ENCODE measurements at regions not wholly inside any gene's neighbourhood (a gene's known extent, or its start where the extent isn't known, plus 50 kb on each side); places are given as distances from the start of the nearest gene placed in this dataset.
A peak's percentile ranks its signal among the peaks of the same experiment; 100 is the strongest.

DNA sequence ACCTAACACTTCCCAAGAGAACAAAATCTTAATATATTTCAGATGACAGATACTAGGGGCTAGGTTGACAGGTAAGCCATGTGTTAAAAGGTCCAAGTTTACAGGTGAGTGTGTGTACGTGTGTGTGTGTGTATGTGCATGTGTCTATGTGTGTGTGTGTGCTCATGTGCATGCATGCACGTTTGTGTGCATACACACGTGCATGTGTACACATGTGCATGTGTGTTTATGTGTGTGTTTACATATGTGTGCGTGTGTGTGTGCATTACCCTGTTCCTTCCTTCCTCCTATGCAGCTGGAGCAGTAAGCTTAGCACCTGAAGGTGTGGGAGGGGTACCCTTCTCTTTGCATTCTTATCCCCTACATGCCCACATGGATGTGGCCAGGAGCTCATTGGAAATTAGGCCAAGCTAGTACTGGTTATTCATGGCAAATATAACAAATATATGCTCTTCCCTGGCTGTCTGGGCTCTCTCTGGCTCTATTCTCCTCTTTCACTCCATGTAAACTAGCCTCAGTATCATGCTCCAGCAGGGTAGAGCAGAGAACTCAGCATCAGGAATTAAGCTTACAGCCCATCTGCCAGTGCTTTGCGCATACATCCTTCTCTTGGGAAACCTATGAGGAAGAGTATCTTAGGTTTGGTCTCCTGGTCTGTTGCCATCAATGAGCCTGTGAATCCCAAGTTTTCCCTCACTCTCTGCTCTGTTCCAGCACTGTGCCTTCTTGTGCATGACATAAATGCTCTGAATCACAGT is 258.0 kb upstream of the MYOCD start:
- H3K9me3 ChIP-seq (ENCODE audit: insufficient read depth, low read length), result no peaks in the 10 kb centered on the region
- DNase-seq (ENCODE audit: low read depth, low spot score), result no peak
- TF ChIP-seq SUZ12 (IDR thresholded peaks at IDR 0.05; ENCODE audit: extremely low read depth, insufficient read depth, insufficient read length) (no peak), YY1 (IDR thresholded peaks at IDR 0.05; ENCODE audit: insufficient read depth, insufficient read length) (no peak), ZNF274 (IDR thresholded peaks at IDR 0.05; ENCODE audit: low read depth, low read length) (no peak)

DNA sequence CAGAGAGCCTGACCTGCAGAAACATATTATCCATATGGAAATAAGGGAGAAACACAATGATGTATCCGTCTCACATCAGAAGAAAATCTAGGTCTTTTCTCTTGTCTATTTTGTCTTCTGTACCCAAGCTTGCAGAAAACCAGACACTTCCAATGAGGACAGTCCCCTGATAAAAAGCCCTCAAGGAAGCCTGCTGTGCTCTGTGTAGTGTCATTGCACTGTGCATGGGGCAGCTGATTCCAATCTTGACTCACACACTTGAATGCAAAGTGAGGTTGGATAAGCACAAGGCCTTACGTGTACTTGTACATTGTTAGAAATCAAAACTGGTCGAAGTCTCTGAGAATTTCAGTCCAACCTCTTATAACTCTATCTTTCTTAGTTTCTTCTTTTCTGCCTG is 256.6 kb upstream of the MYOCD start:
- H3K36me3 ChIP-seq (ENCODE audit: insufficient read depth, insufficient read length, low read length), result no peaks in the 10 kb centered on the region
- H3K9me3 ChIP-seq (ENCODE audit: insufficient read depth, low read length), result no peaks in the 10 kb centered on the region

More for the DNA sequence above, 258.0 kb upstream of the MYOCD start:
- H3K27me3 ChIP-seq (ENCODE audit: insufficient read depth, insufficient read length), result no peaks in the 10 kb centered on the region
- H3K9ac ChIP-seq (ENCODE audit: insufficient read length, low read depth), result no peak overlapping the region
- no peaks in the 10 kb centered on the region for H3K36me3 ChIP-seq (ENCODE audit: insufficient read depth, insufficient read length, low read length)
- H3K4me3 ChIP-seq (ENCODE audit: insufficient read length, low read depth), result no peak overlapping the region
- H3K4me1 ChIP-seq (ENCODE audit: insufficient read depth, insufficient read length), result no peaks in the 10 kb centered on the region

GRCh38 chr17:12410717-12411116 is 255.0 kb upstream of the MYOCD start:
- no peaks in the 10 kb centered on the region for H3K9me3 ChIP-seq (ENCODE audit: insufficient read depth, low read length)
- no peak for DNase-seq (ENCODE audit: low read depth, low spot score)
- no peaks in the 10 kb centered on the region for H3K36me3 ChIP-seq (ENCODE audit: insufficient read depth, insufficient read length, low read length)
- no peak overlapping the region for H3K9ac ChIP-seq (ENCODE audit: insufficient read length, low read depth)
- no peaks in the 10 kb centered on the region for H3K27me3 ChIP-seq (ENCODE audit: insufficient read depth, insufficient read length)
- peaks cover 3% of the 10 kb centered on the region for H3K4me1 ChIP-seq (ENCODE audit: insufficient read depth, insufficient read length)
- H3K4me3 ChIP-seq (ENCODE audit: insufficient read length, low read depth), result no peak overlapping the region
- no peak for TF ChIP-seq YY1 (IDR thresholded peaks at IDR 0.05; ENCODE audit: insufficient read depth, insufficient read length)
- no peak for TF ChIP-seq ZNF274 (IDR thresholded peaks at IDR 0.05; ENCODE audit: low read depth, low read length)
- TF ChIP-seq SUZ12 (IDR thresholded peaks at IDR 0.05; ENCODE audit: extremely low read depth, insufficient read depth, insufficient read length), result no peak

More for the DNA sequence above, 256.6 kb upstream of the MYOCD start:
- Histone ChIP-seq H3K4me1 (ENCODE audit: insufficient read depth, insufficient read length) (peaks cover 2% of the 10 kb centered on the region), H3K9ac (ENCODE audit: insufficient read length, low read depth) (no peak overlapping the region), H3K27me3 (ENCODE audit: insufficient read depth, insufficient read length) (no peaks in the 10 kb centered on the region), H3K4me3 (ENCODE audit: insufficient read length, low read depth) (no peak overlapping the region)
- TF ChIP-seq SUZ12 (IDR thresholded peaks at IDR 0.05; ENCODE audit: extremely low read depth, insufficient read depth, insufficient read length), result no peak
- TF ChIP-seq YY1 (IDR thresholded peaks at IDR 0.05; ENCODE audit: insufficient read depth, insufficient read length), result no peak
- TF ChIP-seq ZNF274 (IDR thresholded peaks at IDR 0.05; ENCODE audit: low read depth, low read length), result no peak
- no peak for DNase-seq (ENCODE audit: low read depth, low spot score)

- H3K4me1 ChIP-seq (ENCODE audit: insufficient read depth, insufficient read length), result peaks cover 3% of the 10 kb centered on the region
- no peaks in the 10 kb centered on the region for H3K9me3 ChIP-seq (ENCODE audit: insufficient read depth, low read length)
- DNase-seq (ENCODE audit: low read depth, low spot score), result peak; percentile 50
- no peak overlapping the region for H3K4me3 ChIP-seq (ENCODE audit: insufficient read length, low read depth)
- TF ChIP-seq YY1 (IDR thresholded peaks at IDR 0.05; ENCODE audit: insufficient read depth, insufficient read length) (no peak), SUZ12 (IDR thresholded peaks at IDR 0.05; ENCODE audit: extremely low read depth, insufficient read depth, insufficient read length) (no peak), ZNF274 (IDR thresholded peaks at IDR 0.05; ENCODE audit: low read depth, low read length) (no peak)
- no peaks in the 10 kb centered on the region for H3K36me3 ChIP-seq (ENCODE audit: insufficient read depth, insufficient read length, low read length)
- no peak overlapping the region for H3K9ac ChIP-seq (ENCODE audit: insufficient read length, low read depth)
- H3K27me3 ChIP-seq (ENCODE audit: insufficient read depth, insufficient read length), result no peaks in the 10 kb centered on the region
Measured at GRCh38 chr17:12415031-12415430, 250.7 kb upstream of the MYOCD start.

DNA sequence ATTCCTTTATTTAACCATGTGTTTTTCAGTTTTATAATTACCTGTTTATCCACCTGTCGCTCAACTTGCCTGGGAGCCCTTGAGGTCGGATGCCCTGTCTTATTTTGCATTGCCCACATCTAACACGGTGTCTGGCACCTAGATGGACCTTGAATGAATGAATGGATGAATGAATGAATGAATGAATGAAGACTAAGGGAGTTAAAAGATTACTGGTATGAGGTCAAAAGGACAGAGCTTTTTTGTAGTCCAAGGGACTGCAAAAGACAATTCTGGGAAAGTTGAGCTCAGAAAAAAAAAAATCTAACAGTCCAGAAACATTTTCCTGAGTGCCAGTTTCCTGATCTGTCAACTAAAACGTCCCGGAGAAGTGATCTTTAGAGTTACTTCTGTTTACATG is 244.6 kb upstream of the MYOCD start:
- DNase-seq (ENCODE audit: low read depth, low spot score), result no peak
- no peaks in the 10 kb centered on the region for H3K36me3 ChIP-seq (ENCODE audit: insufficient read depth, insufficient read length, low read length)
- H3K27me3 ChIP-seq (ENCODE audit: insufficient read depth, insufficient read length), result no peaks in the 10 kb centered on the region
- H3K4me1 ChIP-seq (ENCODE audit: insufficient read depth, insufficient read length), result no peaks in the 10 kb centered on the region
- H3K9ac ChIP-seq (ENCODE audit: insufficient read length, low read depth), result no peak overlapping the region
- TF ChIP-seq SUZ12 (IDR thresholded peaks at IDR 0.05; ENCODE audit: extremely low read depth, insufficient read depth, insufficient read length) (no peak), YY1 (IDR thresholded peaks at IDR 0.05; ENCODE audit: insufficient read depth, insufficient read length) (no peak), ZNF274 (IDR thresholded peaks at IDR 0.05; ENCODE audit: low read depth, low read length) (no peak)
- no peak overlapping the region for H3K4me3 ChIP-seq (ENCODE audit: insufficient read length, low read depth)
- H3K9me3 ChIP-seq (ENCODE audit: insufficient read depth, low read length), result 0 out of 2 replicates have a peak, but pooled peaks cover 6% of the 10 kb centered on the region

DNA sequence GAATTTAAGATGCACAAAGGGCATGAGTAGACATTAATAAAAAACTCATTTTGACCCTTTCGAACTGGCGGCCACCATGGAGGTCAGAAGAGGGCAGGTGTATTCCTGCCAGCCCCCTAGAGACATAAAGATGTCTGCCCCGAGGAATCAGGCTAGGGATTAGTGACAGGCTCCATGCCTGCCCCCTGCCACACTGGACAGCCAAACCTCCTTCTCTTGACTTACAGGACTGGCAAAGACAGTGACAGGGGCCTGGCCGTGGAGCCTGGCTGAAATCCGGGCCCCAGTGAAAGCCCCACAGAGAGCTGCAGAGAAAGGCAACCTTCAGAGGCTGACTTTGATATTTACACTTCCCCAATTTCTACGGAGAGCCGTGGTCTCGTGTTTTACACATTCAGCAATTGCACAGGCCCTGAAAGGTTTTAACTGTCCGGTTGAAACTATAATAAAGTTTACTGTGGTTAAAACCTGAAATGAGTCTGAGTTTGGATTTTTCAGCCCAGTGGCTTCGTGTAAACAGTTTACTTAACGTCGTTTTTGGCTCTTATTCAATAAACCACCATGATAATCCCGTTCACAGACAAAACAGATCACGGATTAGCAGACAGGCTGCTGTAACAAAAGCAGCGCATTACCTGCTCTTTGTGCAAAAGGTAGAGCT is 243.9 kb upstream of the MYOCD start:
- 0 out of 2 replicates have a peak, but pooled peaks cover 6% of the 10 kb centered on the region for H3K9me3 ChIP-seq (ENCODE audit: insufficient read depth, low read length)
- no peaks in the 10 kb centered on the region for H3K36me3 ChIP-seq (ENCODE audit: insufficient read depth, insufficient read length, low read length)
- DNase-seq (ENCODE audit: low read depth, low spot score), result no peak
- H3K9ac ChIP-seq (ENCODE audit: insufficient read length, low read depth), result no peak overlapping the region
- H3K4me1 ChIP-seq (ENCODE audit: insufficient read depth, insufficient read length), result no peaks in the 10 kb centered on the region
- no peaks in the 10 kb centered on the region for H3K27me3 ChIP-seq (ENCODE audit: insufficient read depth, insufficient read length)
- no peak overlapping the region for H3K4me3 ChIP-seq (ENCODE audit: insufficient read length, low read depth)
- TF ChIP-seq YY1 (IDR thresholded peaks at IDR 0.05; ENCODE audit: insufficient read depth, insufficient read length) (no peak), SUZ12 (IDR thresholded peaks at IDR 0.05; ENCODE audit: extremely low read depth, insufficient read depth, insufficient read length) (no peak), ZNF274 (IDR thresholded peaks at IDR 0.05; ENCODE audit: low read depth, low read length) (no peak)

GRCh38 chr17:12422651-12423050 is 243.0 kb upstream of the MYOCD start:
- TF ChIP-seq SUZ12 (IDR thresholded peaks at IDR 0.05; ENCODE audit: extremely low read depth, insufficient read depth, insufficient read length), result no peak
- TF ChIP-seq ZNF274 (IDR thresholded peaks at IDR 0.05; ENCODE audit: low read depth, low read length), result no peak
- TF ChIP-seq YY1 (IDR thresholded peaks at IDR 0.05; ENCODE audit: insufficient read depth, insufficient read length), result no peak
- no peaks in the 10 kb centered on the region for H3K27me3 ChIP-seq (ENCODE audit: insufficient read depth, insufficient read length)
- DNase-seq (ENCODE audit: low read depth, low spot score), result no peak
- no peaks in the 10 kb centered on the region for H3K36me3 ChIP-seq (ENCODE audit: insufficient read depth, insufficient read length, low read length)
- no peaks in the 10 kb centered on the region for H3K4me1 ChIP-seq (ENCODE audit: insufficient read depth, insufficient read length)
- H3K9me3 ChIP-seq (ENCODE audit: insufficient read depth, low read length), result 0 out of 2 replicates have a peak, but pooled peaks cover 6% of the 10 kb centered on the region
- H3K9ac ChIP-seq (ENCODE audit: insufficient read length, low read depth), result no peak overlapping the region
- H3K4me3 ChIP-seq (ENCODE audit: insufficient read length, low read depth), result no peak overlapping the region
